PC-3 (cell line): ENCODE measurements at regions not wholly inside any gene's neighbourhood (a gene's known extent, or its start where the extent isn't known, plus 50 kb on each side); places are given as distances from the start of the nearest gene placed in this dataset.

Experiments
- ATAC-seq: fragments of 200-7000 bp; cut with Tn5 transposase; 2 replicates; pipeline ENCODE4 v1.9.1; 2020; ENCODE audit warnings: mild to moderate bottlenecking, moderate library complexity
- BruUV-seq: library from RNA; stranded (reverse); fragments of 400-500 nt; replicated peaks from 2 replicates; lab custom pipeline; 2021; lab: Mats Ljungman, UMichigan
- CTCF ChIA-PET: fragments of 300-600 bp; sonication (Branson Sonifier 250); formaldehyde crosslinking; loops from one replicate; lab custom pipeline; 2022; ENCODE audit warnings: antibody characterized with exemption; lab: Charles Lee
- POLR2A ChIA-PET: fragments of 300-600 bp; sonication (Branson Sonifier 250); formaldehyde crosslinking; loops from one replicate; lab custom pipeline; 2022; ENCODE audit warnings: antibody characterized with exemption; ENCODE audit not compliant: unreplicated experiment; lab: Charles Lee
- DNase-seq: peaks from one replicate; pipeline ENCODE4 v3.0.0-alpha.2; 2015
- H2AFZ ChIP-seq: fragments of 300-600 bp; sonication (generic); 2 replicates; pipeline ENCODE4 v1.6.0; 2016; ENCODE audit warnings: antibody characterized with exemption, low read length
- H3F3A ChIP-seq: fragments of 300-600 bp; sonication (generic); one replicate; pipeline ENCODE4 v1.6.0; 2017; ENCODE audit warnings: antibody characterized with exemption, low read length, control low read depth, mild to moderate bottlenecking; ENCODE audit not compliant: unreplicated experiment
- H3K27ac ChIP-seq: fragments of 300-600 bp; sonication (generic); 2 replicates; pipeline ENCODE4 v1.5.1; 2016; ENCODE audit warnings: mild to moderate bottlenecking, low read length
- H3K27me3 ChIP-seq: fragments of 300-600 bp; sonication (generic); 2 replicates; pipeline ENCODE4 v1.6.1; 2016; ENCODE audit warnings: low read length, mixed read lengths
- H3K36me3 ChIP-seq: fragments of 300-600 bp; sonication (generic); 2 replicates; pipeline ENCODE4 v1.6.1; 2016; ENCODE audit warnings: low read depth, mixed run types, low read length, mixed read lengths
- H3K4me1 ChIP-seq: fragments of 300-600 bp; sonication (generic); 2 replicates; pipeline ENCODE4 v1.5.1; 2016; ENCODE audit warnings: low read length; ENCODE audit not compliant: insufficient read depth
- H3K4me2 ChIP-seq: fragments of 300-600 bp; sonication (generic); 2 replicates; pipeline ENCODE4 v1.6.0; 2016; ENCODE audit warnings: low read length
- H3K4me3 ChIP-seq: fragments of 300-600 bp; sonication (generic); 2 replicates; pipeline ENCODE4 v1.5.1; 2016; ENCODE audit warnings: mild to moderate bottlenecking, low read length, mixed read lengths
- H3K79me2 ChIP-seq: fragments of 300-600 bp; sonication (generic); 2 replicates; pipeline ENCODE4 v1.6.1; 2017; ENCODE audit warnings: low read length, mixed read lengths
- H3K9ac ChIP-seq: fragments of 300-600 bp; sonication (generic); 2 replicates; pipeline ENCODE4 v1.6.0; 2016; ENCODE audit warnings: mild to moderate bottlenecking, low read length
- H3K9me2 ChIP-seq: fragments of 300-600 bp; sonication (generic); replicated peaks from 2 replicates; pipeline ENCODE4 v1.6.1; 2016; ENCODE audit warnings: mixed run types, low read length, mixed read lengths
- H3K9me3 ChIP-seq: fragments of 300-600 bp; sonication (generic); 2 replicates; pipeline ENCODE4 v1.6.1; 2016; ENCODE audit warnings: low read length, mixed read lengths
- H4K20me1 ChIP-seq: fragments of 300-600 bp; sonication (generic); 2 replicates; pipeline ENCODE4 v1.6.1; 2016; ENCODE audit warnings: low read length, mixed read lengths
- CTCF ChIP-seq: fragments of 300-600 bp; sonication (generic); conservative IDR thresholded peaks from 2 replicates; pipeline ENCODE4 v1.5.1; 2017; ENCODE audit warnings: antibody characterized with exemption, low read depth, mild to moderate bottlenecking, low read length
- EZH2 ChIP-seq: fragments of 300-600 bp; sonication (generic); IDR thresholded peaks from one replicate; pipeline ENCODE4 v1.6.1; 2017; ENCODE audit warnings: antibody characterized with exemption, mild to moderate bottlenecking, low read length; ENCODE audit not compliant: unreplicated experiment
- EZH2phosphoT487 ChIP-seq: fragments of 300-600 bp; sonication (generic); IDR thresholded peaks from 2 replicates; pipeline ENCODE4 v1.6.1; 2018; ENCODE audit warnings: mild to moderate bottlenecking, antibody characterized with exemption, low read length, borderline replicate concordance
- intact Hi-C: fragments of 100-400 bp; cut with micrococcal nuclease; formaldehyde crosslinking; loops from 2 replicates; pipeline ENCODE4 v1.9.0; 2023

GRCh38 chr10:111705021-111705420, 478.5 kb downstream of the GPAM start:
- ChIA-PET CTCF (no interaction called here), POLR2A (no interaction called here)
- Histone ChIP-seq H3K9me3 (no peaks in the 10 kb centered on the region), H3K4me1 (no peaks in the 10 kb centered on the region), H3K4me2 (no peak overlapping the region), H3F3A (no peaks in the 10 kb centered on the region), H3K79me2 (no peaks in the 10 kb centered on the region), H3K27ac (no peak overlapping the region), H3K36me3 (no peaks in the 10 kb centered on the region), H3K9me2 (no peaks in the 10 kb centered on the region), H3K9ac (no peak overlapping the region), H2AFZ (no peak overlapping the region), H3K27me3 (no peaks in the 10 kb centered on the region), H3K4me3 (no peak overlapping the region), H4K20me1 (no peaks in the 10 kb centered on the region)
- no peak for ATAC-seq
- no peak for DNase-seq
- intact Hi-C loops, result no loop called here
- no peak for TF ChIP-seq CTCF
- no peak for TF ChIP-seq EZH2phosphoT487
- TF ChIP-seq EZH2, result no peak
- BruUV-seq, result no TSS peak

GRCh38 chr10:111706331-111706730, 477.2 kb downstream of the GPAM start:
- ChIA-PET POLR2A (no interaction called here), CTCF (no interaction called here)
- TF ChIP-seq CTCF, result no peak
- no peak for TF ChIP-seq EZH2phosphoT487
- no peak for TF ChIP-seq EZH2
- Histone ChIP-seq H3K4me3 (no peak overlapping the region), H3K4me1 (no peaks in the 10 kb centered on the region), H3K9me2 (no peaks in the 10 kb centered on the region), H3K9me3 (no peaks in the 10 kb centered on the region), H3K36me3 (no peaks in the 10 kb centered on the region), H3K27me3 (no peaks in the 10 kb centered on the region), H4K20me1 (no peaks in the 10 kb centered on the region), H3F3A (no peaks in the 10 kb centered on the region), H3K27ac (no peak overlapping the region), H3K9ac (no peak overlapping the region), H3K79me2 (no peaks in the 10 kb centered on the region), H2AFZ (no peak overlapping the region), H3K4me2 (no peak overlapping the region)
- ATAC-seq (no peak), DNase-seq (no peak)
- no TSS peak for BruUV-seq
- intact Hi-C loops, result no loop called here

GRCh38 chr10:111707076-111707475, 476.5 kb downstream of the GPAM start:
- H3K4me2 ChIP-seq, result no peak overlapping the region
- H3K36me3 ChIP-seq, result no peaks in the 10 kb centered on the region
- ATAC-seq, result no peak
- no peak for TF ChIP-seq EZH2phosphoT487
- no peak for TF ChIP-seq EZH2
- no peak for TF ChIP-seq CTCF
- H3K27me3 ChIP-seq, result no peaks in the 10 kb centered on the region
- H4K20me1 ChIP-seq, result no peaks in the 10 kb centered on the region
- no peak overlapping the region for H3K4me3 ChIP-seq
- H3K4me1 ChIP-seq, result no peaks in the 10 kb centered on the region
- BruUV-seq, result no TSS peak
- H3K9me2 ChIP-seq, result no peaks in the 10 kb centered on the region
- no peaks in the 10 kb centered on the region for H3F3A ChIP-seq
- DNase-seq, result no peak
- no peak overlapping the region for H3K27ac ChIP-seq
- no peaks in the 10 kb centered on the region for H3K9me3 ChIP-seq
- H3K9ac ChIP-seq, result no peak overlapping the region
- ChIA-PET POLR2A (no interaction called here), CTCF (no interaction called here)
- no peaks in the 10 kb centered on the region for H3K79me2 ChIP-seq
- no peak overlapping the region for H2AFZ ChIP-seq
- intact Hi-C loops, result no loop called here
